ENCODE measurements at regions not wholly inside any gene's neighbourhood (a gene's known extent, or its start where the extent isn't known, plus 50 kb on each side); places are given as distances from the start of the nearest gene placed in this dataset.
"Not testable (repeated sequence)": the region's sequence is repeated elsewhere in the genome, so short reads cannot be mapped to it uniquely, and the experiment has no call there.

GRCh38 chr16:11412965-11413887, 68.0 kb downstream of the RMI2 start:
- DNase-seq: no peak
- in situ Hi-C loops (cut with MboI; ENCODE audit: low pct_unique_long_range_greater_than_20kb, low sequenced_read_pairs): loop anchor here (25.0 kb wide), 1 partner anchor 399 kb away; no protein-coding TSS in a partner anchor

- in situ Hi-C loops (cut with MboI; ENCODE audit: low pct_unique_long_range_greater_than_20kb, low sequenced_read_pairs): loop anchor here (25.0 kb wide), 1 partner anchor 398 kb away; no protein-coding TSS in a partner anchor
- no peak for DNase-seq
Measured at GRCh38 chr16:11413907-11414595, 68.8 kb downstream of the RMI2 start.

- no peak for DNase-seq
- in situ Hi-C loops (cut with MboI; ENCODE audit: low pct_unique_long_range_greater_than_20kb, low sequenced_read_pairs): loop anchor here (25.0 kb wide), 1 partner anchor 397 kb away; no protein-coding TSS in a partner anchor
Measured at GRCh38 chr16:11414815-11415775, 69.8 kb downstream of the RMI2 start.

GRCh38 chr16:11416228-11417001, 71.2 kb downstream of the RMI2 start:
- no peak for DNase-seq
- in situ Hi-C loops (cut with MboI; ENCODE audit: low pct_unique_long_range_greater_than_20kb, low sequenced_read_pairs): loop anchor here (25.0 kb wide), 1 partner anchor 396 kb away; no protein-coding TSS in a partner anchor

- in situ Hi-C loops (cut with MboI; ENCODE audit: low pct_unique_long_range_greater_than_20kb, low sequenced_read_pairs): loop anchor here (25.0 kb wide), 1 partner anchor 395 kb away; no protein-coding TSS in a partner anchor
- DNase-seq: no peak
Measured at GRCh38 chr16:11417487-11417886, 72.2 kb downstream of the RMI2 start.

- in situ Hi-C loops (cut with MboI; ENCODE audit: low pct_unique_long_range_greater_than_20kb, low sequenced_read_pairs): loop anchor here (25.0 kb wide), 1 partner anchor 394 kb away; no protein-coding TSS in a partner anchor
- DNase-seq: no peak
Measured at GRCh38 chr16:11418506-11418905, 73.2 kb downstream of the RMI2 start.

GRCh38 chr16:11420067-11420466, 74.8 kb downstream of the RMI2 start:
- DNase-seq: not testable (repeated sequence)
- in situ Hi-C loops (cut with MboI; ENCODE audit: low pct_unique_long_range_greater_than_20kb, low sequenced_read_pairs): loop anchor here (25.0 kb wide), 1 partner anchor 392 kb away; no protein-coding TSS in a partner anchor

GRCh38 chr16:11420895-11421294, 75.6 kb downstream of the RMI2 start:
- no peak for DNase-seq
- in situ Hi-C loops (cut with MboI; ENCODE audit: low pct_unique_long_range_greater_than_20kb, low sequenced_read_pairs): loop anchor here (25.0 kb wide), 1 partner anchor 391 kb away; no protein-coding TSS in a partner anchor

GRCh38 chr16:11422381-11423314, 77.4 kb downstream of the RMI2 start:
- no peak for DNase-seq
- in situ Hi-C loops (cut with MboI; ENCODE audit: low pct_unique_long_range_greater_than_20kb, low sequenced_read_pairs): loop anchor here (25.0 kb wide), 1 partner anchor 390 kb away; no protein-coding TSS in a partner anchor

- in situ Hi-C loops (cut with MboI; ENCODE audit: low pct_unique_long_range_greater_than_20kb, low sequenced_read_pairs): loop anchor here (25.0 kb wide), 1 partner anchor 389 kb away; no protein-coding TSS in a partner anchor
- peak; percentile 96 for DNase-seq
Measured at GRCh38 chr16:11423315-11424117, 78.3 kb downstream of the RMI2 start.

GRCh38 chr16:11424118-11424460, 78.8 kb downstream of the RMI2 start:
- in situ Hi-C loops (cut with MboI; ENCODE audit: low pct_unique_long_range_greater_than_20kb, low sequenced_read_pairs): loop anchor here (25.0 kb wide), 1 partner anchor 388 kb away; no protein-coding TSS in a partner anchor
- DNase-seq: no peak

- DNase-seq: no peak
- in situ Hi-C loops (cut with MboI; ENCODE audit: low pct_unique_long_range_greater_than_20kb, low sequenced_read_pairs): no loop called here
Measured at GRCh38 chr16:11425140-11425539, 79.9 kb downstream of the RMI2 start.

- in situ Hi-C loops (cut with MboI; ENCODE audit: low pct_unique_long_range_greater_than_20kb, low sequenced_read_pairs): no loop called here
- no peak for DNase-seq
Measured at GRCh38 chr16:11428623-11428953, 83.3 kb downstream of the RMI2 start.

GRCh38 chr16:11429123-11429522, 83.9 kb downstream of the RMI2 start:
- in situ Hi-C loops (cut with MboI; ENCODE audit: low pct_unique_long_range_greater_than_20kb, low sequenced_read_pairs): no loop called here
- no peak for DNase-seq

- in situ Hi-C loops (cut with MboI; ENCODE audit: low pct_unique_long_range_greater_than_20kb, low sequenced_read_pairs): no loop called here
- no peak for DNase-seq
Measured at GRCh38 chr16:11429823-11430222, 84.6 kb downstream of the RMI2 start.

GRCh38 chr16:11430601-11431317, 85.5 kb downstream of the RMI2 start:
- in situ Hi-C loops (cut with MboI; ENCODE audit: low pct_unique_long_range_greater_than_20kb, low sequenced_read_pairs): no loop called here

More at GRCh38 chr16:11430601-11431317, 85.5 kb downstream of the RMI2 start:
- DNase-seq: no peak

Data from KBM-7 (cell line).